ENCODE measurements at regions not wholly inside any gene's neighbourhood (a gene's known extent, or its start where the extent isn't known, plus 50 kb on each side); places are given as distances from the start of the nearest gene placed in this dataset.

DNA sequence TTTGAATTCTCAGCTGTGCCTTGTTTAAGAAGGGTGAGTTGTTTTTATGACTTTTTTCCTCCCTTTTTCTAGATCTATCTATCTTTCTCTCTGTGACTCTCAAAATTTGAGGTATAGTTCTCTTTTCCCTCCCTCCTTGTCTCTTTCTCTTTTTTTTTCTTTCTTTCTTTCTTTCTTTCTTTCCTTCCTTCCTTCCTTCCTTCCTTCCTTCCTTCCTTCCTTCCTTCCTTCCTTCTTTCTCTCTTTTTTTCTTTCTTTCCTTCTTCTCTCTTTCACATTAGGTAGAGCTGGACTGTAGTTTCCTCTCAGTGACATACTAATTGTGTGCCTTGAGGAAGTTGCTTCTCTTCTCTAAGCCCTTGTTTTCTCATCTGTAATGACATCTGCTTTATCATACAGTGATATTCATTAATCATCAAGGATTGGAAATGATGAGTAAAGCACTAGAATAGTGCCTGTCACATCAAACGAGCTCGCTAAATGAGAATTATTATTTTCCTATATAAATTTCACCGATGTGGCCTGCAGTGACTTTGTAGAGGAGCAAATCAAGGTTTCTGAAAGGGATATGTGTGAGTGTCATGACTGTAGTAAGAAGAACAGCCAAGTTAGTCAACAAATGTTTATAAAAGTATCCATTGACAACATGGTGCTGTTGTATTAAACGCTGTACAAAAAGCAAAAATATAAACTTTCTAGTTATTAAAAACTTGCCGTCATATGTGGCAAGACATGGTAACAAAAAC, 78.9 kb upstream of the SLC38A2 start:
- no peak for DNase-seq (ENCODE audit: low spot score)
- no peaks in the 10 kb centered on the region for H3K27me3 Mint-ChIP-seq (ENCODE audit: low read depth)
- H3K9me3 Mint-ChIP-seq, result peaks cover 10% of the 10 kb centered on the region
- no peak overlapping the region for H3K4me3 Mint-ChIP-seq
- TF ChIP-seq, protein P1, sequence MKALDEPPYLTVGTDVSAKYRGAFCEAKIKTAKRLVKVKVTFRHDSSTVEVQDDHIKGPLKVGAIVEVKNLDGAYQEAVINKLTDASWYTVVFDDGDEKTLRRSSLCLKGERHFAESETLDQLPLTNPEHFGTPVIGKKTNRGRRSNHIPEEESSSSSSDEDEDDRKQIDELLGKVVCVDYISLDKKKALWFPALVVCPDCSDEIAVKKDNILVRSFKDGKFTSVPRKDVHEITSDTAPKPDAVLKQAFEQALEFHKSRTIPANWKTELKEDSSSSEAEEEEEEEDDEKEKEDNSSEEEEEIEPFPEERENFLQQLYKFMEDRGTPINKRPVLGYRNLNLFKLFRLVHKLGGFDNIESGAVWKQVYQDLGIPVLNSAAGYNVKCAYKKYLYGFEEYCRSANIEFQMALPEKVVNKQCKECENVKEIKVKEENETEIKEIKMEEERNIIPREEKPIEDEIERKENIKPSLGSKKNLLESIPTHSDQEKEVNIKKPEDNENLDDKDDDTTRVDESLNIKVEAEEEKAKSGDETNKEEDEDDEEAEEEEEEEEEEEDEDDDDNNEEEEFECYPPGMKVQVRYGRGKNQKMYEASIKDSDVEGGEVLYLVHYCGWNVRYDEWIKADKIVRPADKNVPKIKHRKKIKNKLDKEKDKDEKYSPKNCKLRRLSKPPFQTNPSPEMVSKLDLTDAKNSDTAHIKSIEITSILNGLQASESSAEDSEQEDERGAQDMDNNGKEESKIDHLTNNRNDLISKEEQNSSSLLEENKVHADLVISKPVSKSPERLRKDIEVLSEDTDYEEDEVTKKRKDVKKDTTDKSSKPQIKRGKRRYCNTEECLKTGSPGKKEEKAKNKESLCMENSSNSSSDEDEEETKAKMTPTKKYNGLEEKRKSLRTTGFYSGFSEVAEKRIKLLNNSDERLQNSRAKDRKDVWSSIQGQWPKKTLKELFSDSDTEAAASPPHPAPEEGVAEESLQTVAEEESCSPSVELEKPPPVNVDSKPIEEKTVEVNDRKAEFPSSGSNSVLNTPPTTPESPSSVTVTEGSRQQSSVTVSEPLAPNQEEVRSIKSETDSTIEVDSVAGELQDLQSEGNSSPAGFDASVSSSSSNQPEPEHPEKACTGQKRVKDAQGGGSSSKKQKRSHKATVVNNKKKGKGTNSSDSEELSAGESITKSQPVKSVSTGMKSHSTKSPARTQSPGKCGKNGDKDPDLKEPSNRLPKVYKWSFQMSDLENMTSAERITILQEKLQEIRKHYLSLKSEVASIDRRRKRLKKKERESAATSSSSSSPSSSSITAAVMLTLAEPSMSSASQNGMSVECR (CRISPR knock-in tag; IDR thresholded peaks at IDR 0.05; ENCODE audit: borderline replicate concordance), result no peak
- TF ChIP-seq, protein P2, sequence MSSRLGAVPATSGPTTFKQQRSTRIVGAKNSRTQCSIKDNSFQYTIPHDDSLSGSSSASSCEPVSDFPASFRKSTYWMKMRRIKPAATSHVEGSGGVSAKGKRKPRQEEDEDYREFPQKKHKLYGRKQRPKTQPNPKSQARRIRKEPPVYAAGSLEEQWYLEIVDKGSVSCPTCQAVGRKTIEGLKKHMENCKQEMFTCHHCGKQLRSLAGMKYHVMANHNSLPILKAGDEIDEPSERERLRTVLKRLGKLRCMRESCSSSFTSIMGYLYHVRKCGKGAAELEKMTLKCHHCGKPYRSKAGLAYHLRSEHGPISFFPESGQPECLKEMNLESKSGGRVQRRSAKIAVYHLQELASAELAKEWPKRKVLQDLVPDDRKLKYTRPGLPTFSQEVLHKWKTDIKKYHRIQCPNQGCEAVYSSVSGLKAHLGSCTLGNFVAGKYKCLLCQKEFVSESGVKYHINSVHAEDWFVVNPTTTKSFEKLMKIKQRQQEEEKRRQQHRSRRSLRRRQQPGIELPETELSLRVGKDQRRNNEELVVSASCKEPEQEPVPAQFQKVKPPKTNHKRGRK (CRISPR knock-in tag; IDR thresholded peaks at IDR 0.05; ENCODE audit: borderline replicate concordance), result peak; percentile 62; the same call in 1 of the 2 replicates
- peaks cover 41% of the 10 kb centered on the region for H3K4me1 Mint-ChIP-seq
- POLR2A ChIA-PET, result no interaction called here
- H3K36me3 Mint-ChIP-seq, result peaks cover 15% of the 10 kb centered on the region
- H3K27ac Mint-ChIP-seq, result no peak overlapping the region
- CTCF ChIA-PET, result no interaction called here
- no peak for ATAC-seq

DNA sequence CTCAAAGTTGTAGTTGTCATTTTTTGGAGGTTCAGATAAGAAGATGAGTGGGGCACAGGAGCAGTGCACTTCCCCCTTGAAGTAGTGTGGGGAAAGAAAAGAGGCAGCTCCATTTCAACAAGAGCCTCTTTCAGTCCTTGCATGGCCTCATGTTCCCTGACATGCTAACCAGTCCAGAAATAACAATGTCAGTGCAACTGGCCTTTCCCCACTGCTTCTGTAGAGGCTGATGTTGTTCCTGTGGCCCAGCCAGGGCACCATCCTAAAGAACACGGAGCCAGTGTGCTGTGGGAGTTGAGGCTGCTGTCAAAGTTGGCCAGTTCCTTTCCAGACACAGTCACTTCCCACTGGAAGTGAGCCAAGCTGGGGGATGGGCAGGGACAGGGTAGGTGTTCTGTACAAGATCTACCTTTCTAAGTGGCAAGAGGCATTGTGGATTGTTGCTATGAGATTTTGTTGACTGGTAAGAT, 77.7 kb upstream of the SLC38A2 start:
- DNase-seq (ENCODE audit: low spot score) (no peak), ATAC-seq (no peak)
- POLR2A ChIA-PET, result interaction anchor here (0.7 kb wide), 1 partner anchor 658 kb away, joined by 5 read pairs; no protein-coding TSS in a partner anchor
- H3K9me3 Mint-ChIP-seq, result peaks cover 10% of the 10 kb centered on the region
- H3K36me3 Mint-ChIP-seq, result peaks cover 9% of the 10 kb centered on the region; the same call in 1 of the 2 replicates
- CTCF ChIA-PET, result no interaction called here
- H3K4me3 Mint-ChIP-seq, result no peak overlapping the region
- TF ChIP-seq FOXJ3 (CRISPR knock-in tag; IDR thresholded peaks at IDR 0.05; ENCODE audit: borderline replicate concordance) (no peak), IRF2 (CRISPR knock-in tag; IDR thresholded peaks at IDR 0.05; ENCODE audit: borderline replicate concordance, low read depth) (no peak), TP53 (CRISPR knock-in tag; IDR thresholded peaks at IDR 0.05) (no peak), CREB1 (CRISPR knock-in tag; IDR thresholded peaks at IDR 0.05) (no peak), TEAD4 (CRISPR knock-in tag; IDR thresholded peaks at IDR 0.05) (no peak), SOX15 (CRISPR knock-in tag; IDR thresholded peaks at IDR 0.05) (no peak), ZNF263 (CRISPR knock-in tag; IDR thresholded peaks at IDR 0.05; ENCODE audit: low read depth) (no peak), RORB (CRISPR knock-in tag; IDR thresholded peaks at IDR 0.05) (no peak), ZNF396 (CRISPR knock-in tag; IDR thresholded peaks at IDR 0.05; ENCODE audit: borderline replicate concordance) (no peak), ESRRA (CRISPR knock-in tag; IDR thresholded peaks at IDR 0.05; ENCODE audit: borderline replicate concordance) (no peak)
- TF ChIP-seq, protein P3, sequence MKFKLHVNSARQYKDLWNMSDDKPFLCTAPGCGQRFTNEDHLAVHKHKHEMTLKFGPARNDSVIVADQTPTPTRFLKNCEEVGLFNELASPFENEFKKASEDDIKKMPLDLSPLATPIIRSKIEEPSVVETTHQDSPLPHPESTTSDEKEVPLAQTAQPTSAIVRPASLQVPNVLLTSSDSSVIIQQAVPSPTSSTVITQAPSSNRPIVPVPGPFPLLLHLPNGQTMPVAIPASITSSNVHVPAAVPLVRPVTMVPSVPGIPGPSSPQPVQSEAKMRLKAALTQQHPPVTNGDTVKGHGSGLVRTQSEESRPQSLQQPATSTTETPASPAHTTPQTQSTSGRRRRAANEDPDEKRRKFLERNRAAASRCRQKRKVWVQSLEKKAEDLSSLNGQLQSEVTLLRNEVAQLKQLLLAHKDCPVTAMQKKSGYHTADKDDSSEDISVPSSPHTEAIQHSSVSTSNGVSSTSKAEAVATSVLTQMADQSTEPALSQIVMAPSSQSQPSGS (CRISPR knock-in tag; IDR thresholded peaks at IDR 0.05; ENCODE audit: borderline replicate concordance, low read depth), result no peak
- TF ChIP-seq, protein P4, sequence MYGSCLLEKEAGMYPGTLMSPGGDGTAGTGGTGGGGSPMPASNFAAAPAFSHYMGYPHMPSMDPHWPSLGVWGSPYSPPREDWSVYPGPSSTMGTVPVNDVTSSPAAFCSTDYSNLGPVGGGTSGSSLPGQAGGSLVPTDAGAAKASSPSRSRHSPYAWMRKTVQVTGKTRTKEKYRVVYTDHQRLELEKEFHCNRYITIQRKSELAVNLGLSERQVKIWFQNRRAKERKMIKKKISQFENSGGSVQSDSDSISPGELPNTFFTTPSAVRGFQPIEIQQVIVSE (CRISPR knock-in tag; IDR thresholded peaks at IDR 0.05; ENCODE audit: borderline replicate concordance), result no peak
- peaks cover 34% of the 10 kb centered on the region for H3K4me1 Mint-ChIP-seq
- H3K27ac Mint-ChIP-seq, result no peak overlapping the region
- H3K27me3 Mint-ChIP-seq (ENCODE audit: low read depth), result no peaks in the 10 kb centered on the region

Measured in WTC11 (cell line).